Neural cell (in vitro differentiated cells): ENCODE measurements at regions not wholly inside any gene's neighbourhood (a gene's known extent, or its start where the extent isn't known, plus 50 kb on each side); places are given as distances from the start of the nearest gene placed in this dataset.

Source experiments
- H2AFZ ChIP-seq: fragments of 200-600, 300-800 bp; sonication (generic), shearing (Covaris generic); 2 replicates; pipeline ENCODE4 v1.6.0; 2014; ENCODE audit warnings: low read depth, mild to moderate bottlenecking, antibody characterized with exemption, low read length, moderate library complexity
- H3F3A ChIP-seq: fragments of 200-600 bp; shearing (Covaris generic); 2 replicates; pipeline ENCODE4 v1.6.1; 2016; ENCODE audit warnings: mild to moderate bottlenecking, moderate library complexity, mixed read lengths, antibody characterized with exemption, low read length; ENCODE audit not compliant: insufficient read depth, poor library complexity, severe bottlenecking
- H3K27ac ChIP-seq: fragments of 200-600, 300-800 bp; sonication (generic), shearing (Covaris generic); 2 replicates; pipeline ENCODE4 v1.5.1; 2014; ENCODE audit warnings: mild to moderate bottlenecking, low read length, moderate library complexity
- H3K27me3 ChIP-seq: fragments of 300-800, 200-600 bp; sonication (generic), shearing (Covaris generic); 2 replicates; pipeline ENCODE4 v1.6.0; 2014; ENCODE audit warnings: mild to moderate bottlenecking, low read depth, low read length, moderate library complexity; ENCODE audit not compliant: insufficient read depth
- H3K36me3 ChIP-seq: fragments of 300-800, 200-600 bp; sonication (generic), shearing (Covaris generic); 2 replicates; pipeline ENCODE4 v1.5.1; 2014; ENCODE audit warnings: mild to moderate bottlenecking, antibody characterized with exemption, low read length, moderate library complexity; ENCODE audit not compliant: insufficient read depth
- H3K4me2 ChIP-seq: fragments of 300-800, 200-600 bp; sonication (generic), shearing (Covaris generic); 2 replicates; pipeline ENCODE4 v1.6.0; 2014; ENCODE audit warnings: mild to moderate bottlenecking, low read length
- H3K4me3 ChIP-seq: fragments of 300-800, 200-600 bp; sonication (generic), shearing (Covaris generic); 2 replicates; pipeline ENCODE4 v1.5.1; 2014; ENCODE audit warnings: mild to moderate bottlenecking, low read length, moderate library complexity
- H3K79me2 ChIP-seq: fragments of 200-600 bp; shearing (Covaris generic); replicated peaks from 2 replicates; pipeline ENCODE4 v1.6.0; 2014; ENCODE audit warnings: mild to moderate bottlenecking, low read length, moderate library complexity; ENCODE audit not compliant: insufficient read depth
- H3K9ac ChIP-seq: fragments of 300-800, 200-600 bp; sonication (generic), shearing (Covaris generic); 2 replicates; pipeline ENCODE4 v1.6.1; 2016; ENCODE audit warnings: mild to moderate bottlenecking, low read length, mixed read lengths
- H3K9me2 ChIP-seq: fragments of 200-600 bp; shearing (Covaris generic); 2 replicates; pipeline ENCODE4 v1.6.1; 2016; ENCODE audit warnings: mild to moderate bottlenecking, low read length, mixed read lengths; ENCODE audit not compliant: insufficient read depth
- H3K9me3 ChIP-seq: fragments of 200-600, 300-800 bp; sonication (generic), shearing (Covaris generic); 2 replicates; pipeline ENCODE4 v1.6.1; 2016; ENCODE audit warnings: mild to moderate bottlenecking, mixed run types, low read length, moderate library complexity, mixed read lengths
- H4K20me1 ChIP-seq: fragments of 200-600 bp; shearing (Covaris generic); 2 replicates; pipeline ENCODE4 v1.6.1; 2016; ENCODE audit warnings: mild to moderate bottlenecking, mixed run types; ENCODE audit not compliant: insufficient read depth
- CTCF ChIP-seq: fragments of 450-650 bp; IDR thresholded peaks from 2 replicates; pipeline ENCODE4 v1.5.1; 2014; ENCODE audit warnings: antibody characterized with exemption, mild to moderate bottlenecking, moderate library complexity; ENCODE audit not compliant: poor library complexity, severe bottlenecking
- EP300 ChIP-seq: fragments of 450-650 bp; conservative IDR thresholded peaks from 2 replicates; pipeline ENCODE4 v1.6.1; 2014; ENCODE audit warnings: antibody characterized with exemption, mild to moderate bottlenecking, moderate library complexity; ENCODE audit not compliant: poor library complexity, severe bottlenecking
- EZH2 ChIP-seq: fragments of 200-600, 300-800 bp; shearing (Covaris generic), sonication (generic); IDR thresholded peaks from 2 replicates; pipeline ENCODE4 v1.6.1; 2014; ENCODE audit warnings: antibody characterized with exemption, low read length, borderline replicate concordance, mild to moderate bottlenecking; ENCODE audit not compliant: insufficient read depth, poor library complexity, severe bottlenecking
- MXI1 ChIP-seq: fragments of 450-650 bp; conservative IDR thresholded peaks from 2 replicates; pipeline ENCODE4 v1.6.1; 2014; ENCODE audit warnings: antibody characterized with exemption, mild to moderate bottlenecking; ENCODE audit not compliant: poor library complexity, severe bottlenecking
- POLR2AphosphoS5 ChIP-seq: IDR thresholded peaks from 2 replicates; pipeline ENCODE4 v1.6.1; 2012
- RAD21 ChIP-seq: fragments of 450-650 bp; conservative IDR thresholded peaks from 2 replicates; pipeline ENCODE4 v1.6.1; 2014; ENCODE audit warnings: antibody characterized with exemption, mild to moderate bottlenecking, moderate library complexity
- SMC3 ChIP-seq: fragments of 450-650 bp; conservative IDR thresholded peaks from 2 replicates; pipeline ENCODE4 v1.6.1; 2014; ENCODE audit warnings: antibody characterized with exemption, mild to moderate bottlenecking, moderate library complexity; ENCODE audit not compliant: poor library complexity
- TAF1 ChIP-seq: IDR thresholded peaks from 2 replicates; pipeline ENCODE4 v1.6.1; 2012; ENCODE audit warnings: low read depth
- TF ChIP-seq, protein P1 (sequence below): IDR thresholded peaks from 2 replicates; pipeline ENCODE4 v1.6.1; 2012; ENCODE audit warnings: borderline replicate concordance

DNA sequence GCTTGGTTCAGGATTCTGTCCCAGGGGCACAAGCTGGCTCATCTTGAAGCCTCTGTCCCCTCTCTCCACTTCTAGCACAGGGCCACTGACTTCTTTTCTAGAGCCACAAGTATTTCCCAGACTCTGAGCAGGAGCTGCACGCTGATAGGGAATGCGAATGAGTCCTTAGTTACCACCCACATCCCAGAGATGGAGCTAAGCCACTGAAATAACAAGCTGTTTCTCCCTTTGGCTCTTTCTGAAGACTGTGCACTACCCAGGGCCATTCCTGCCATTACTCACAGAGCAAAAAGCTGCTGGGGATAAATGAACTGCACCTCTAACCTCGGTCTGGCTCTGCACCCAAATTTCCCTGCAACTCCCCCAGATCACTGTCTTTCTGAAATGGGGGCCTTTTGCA is 70.6 kb downstream of the TSN start:
- H3K4me2 ChIP-seq: no peak overlapping the region
- no peak overlapping the region for H3K9ac ChIP-seq
- no peaks in the 10 kb centered on the region for H3K36me3 ChIP-seq
- no peak overlapping the region for H2AFZ ChIP-seq
- H3K4me3 ChIP-seq: no peak overlapping the region
- no peaks in the 10 kb centered on the region for H3K9me3 ChIP-seq
- no peaks in the 10 kb centered on the region for H4K20me1 ChIP-seq
- no peak overlapping the region for H3K27ac ChIP-seq
- no peaks in the 10 kb centered on the region for H3F3A ChIP-seq
- no peak for TF ChIP-seq EZH2
- no peak for TF ChIP-seq EP300
- TF ChIP-seq CTCF: no peak
- no peak for TF ChIP-seq MXI1
- no peak for TF ChIP-seq RAD21
- TF ChIP-seq POLR2AphosphoS5: no peak
- H3K9me2 ChIP-seq: no peaks in the 10 kb centered on the region
- no peaks in the 10 kb centered on the region for H3K27me3 ChIP-seq
- H3K79me2 ChIP-seq: no peaks in the 10 kb centered on the region

DNA sequence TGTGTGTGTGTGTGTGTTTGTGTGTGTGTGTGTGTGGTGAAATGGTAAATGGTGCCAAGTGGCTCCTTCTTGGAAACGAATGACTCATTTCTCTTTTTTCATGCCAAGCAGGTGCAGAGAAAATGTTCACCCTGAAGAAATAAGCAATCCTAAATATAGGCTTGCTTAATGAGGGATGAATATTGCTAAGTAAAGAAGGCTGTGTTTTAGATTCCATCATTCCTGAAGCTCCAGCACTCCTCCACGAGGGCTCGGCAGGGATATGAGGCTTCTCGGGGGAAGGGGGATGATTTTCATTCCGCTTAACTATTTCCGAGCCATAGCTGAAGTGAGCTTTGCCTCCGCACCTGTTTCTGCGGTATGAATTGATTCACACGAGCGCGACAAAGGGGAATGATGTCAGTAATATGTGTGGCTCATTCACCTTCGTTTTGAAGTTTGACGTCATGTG is 72.9 kb downstream of the TSN start:
- no peaks in the 10 kb centered on the region for H3K79me2 ChIP-seq
- H2AFZ ChIP-seq: no peak overlapping the region
- H3K9ac ChIP-seq: no peak overlapping the region
- no peak overlapping the region for H3K4me3 ChIP-seq
- H3K9me3 ChIP-seq: no peaks in the 10 kb centered on the region
- TF ChIP-seq RAD21 (no peak), SMC3 (no peak), POLR2AphosphoS5 (no peak), MXI1 (no peak), EZH2 (no peak), TAF1 (no peak), EP300 (no peak), CTCF (no peak)
- TF ChIP-seq, protein P1, sequence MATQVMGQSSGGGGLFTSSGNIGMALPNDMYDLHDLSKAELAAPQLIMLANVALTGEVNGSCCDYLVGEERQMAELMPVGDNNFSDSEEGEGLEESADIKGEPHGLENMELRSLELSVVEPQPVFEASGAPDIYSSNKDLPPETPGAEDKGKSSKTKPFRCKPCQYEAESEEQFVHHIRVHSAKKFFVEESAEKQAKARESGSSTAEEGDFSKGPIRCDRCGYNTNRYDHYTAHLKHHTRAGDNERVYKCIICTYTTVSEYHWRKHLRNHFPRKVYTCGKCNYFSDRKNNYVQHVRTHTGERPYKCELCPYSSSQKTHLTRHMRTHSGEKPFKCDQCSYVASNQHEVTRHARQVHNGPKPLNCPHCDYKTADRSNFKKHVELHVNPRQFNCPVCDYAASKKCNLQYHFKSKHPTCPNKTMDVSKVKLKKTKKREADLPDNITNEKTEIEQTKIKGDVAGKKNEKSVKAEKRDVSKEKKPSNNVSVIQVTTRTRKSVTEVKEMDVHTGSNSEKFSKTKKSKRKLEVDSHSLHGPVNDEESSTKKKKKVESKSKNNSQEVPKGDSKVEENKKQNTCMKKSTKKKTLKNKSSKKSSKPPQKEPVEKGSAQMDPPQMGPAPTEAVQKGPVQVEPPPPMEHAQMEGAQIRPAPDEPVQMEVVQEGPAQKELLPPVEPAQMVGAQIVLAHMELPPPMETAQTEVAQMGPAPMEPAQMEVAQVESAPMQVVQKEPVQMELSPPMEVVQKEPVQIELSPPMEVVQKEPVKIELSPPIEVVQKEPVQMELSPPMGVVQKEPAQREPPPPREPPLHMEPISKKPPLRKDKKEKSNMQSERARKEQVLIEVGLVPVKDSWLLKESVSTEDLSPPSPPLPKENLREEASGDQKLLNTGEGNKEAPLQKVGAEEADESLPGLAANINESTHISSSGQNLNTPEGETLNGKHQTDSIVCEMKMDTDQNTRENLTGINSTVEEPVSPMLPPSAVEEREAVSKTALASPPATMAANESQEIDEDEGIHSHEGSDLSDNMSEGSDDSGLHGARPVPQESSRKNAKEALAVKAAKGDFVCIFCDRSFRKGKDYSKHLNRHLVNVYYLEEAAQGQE: no peak
- H3K9me2 ChIP-seq: no peaks in the 10 kb centered on the region
- H3K36me3 ChIP-seq: no peaks in the 10 kb centered on the region
- H4K20me1 ChIP-seq: no peaks in the 10 kb centered on the region
- H3K27me3 ChIP-seq: no peaks in the 10 kb centered on the region
- H3F3A ChIP-seq: no peaks in the 10 kb centered on the region
- H3K4me2 ChIP-seq: no peak overlapping the region
- no peak overlapping the region for H3K27ac ChIP-seq
